ENCODE measurements at regions not wholly inside any gene's neighbourhood (a gene's known extent, or its start where the extent isn't known, plus 50 kb on each side); places are given as distances from the start of the nearest gene placed in this dataset.

- no peak for TF ChIP-seq CTCF (IDR thresholded peaks at IDR 0.05)
- no peak for TF ChIP-seq POLR2A (IDR thresholded peaks at IDR 0.05)
Observed at GRCh38 chr11:92656783-92657182, 312.7 kb upstream of the MTNR1B start.

Measured in stomach (tissue), 4 donors.